Lung (tissue), 11 donors: ENCODE measurements at regions not wholly inside any gene's neighbourhood (a gene's known extent, or its start where the extent isn't known, plus 50 kb on each side); places are given as distances from the start of the nearest gene placed in this dataset.

Experiments
- ATAC-seq: fragments of 200-7000 bp; cut with Tn5 transposase; one replicate; pipeline ENCODE4 v1.9.1; 2020; ENCODE audit warnings: moderate number of reproducible peaks; ENCODE audit not compliant: insufficient read depth, low FRiP score
- DNase-seq, 3 donors: peaks; one replicate each; pipeline ENCODE4 v3.0.0-alpha.2; 2013 to 2017
- H3K27ac ChIP-seq, 2 donors: one replicate each; pipeline ENCODE4 v1.5.1; 2013; ENCODE audit warnings: mild to moderate bottlenecking in 2 of 2, moderate library complexity in 2 of 2, control low read depth in 1 of 2, inconsistent platforms in 1 of 2, low read depth in 1 of 2, low read length in 1 of 2
- H3K27me3 ChIP-seq, 3 donors: one replicate each; pipeline ENCODE4 v1.5.1; 2013; ENCODE audit warnings: low read length in 2 of 3; ENCODE audit not compliant: control insufficient read depth in 3 of 3, insufficient read depth in 3 of 3
- H3K36me3 ChIP-seq, 4 donors: one replicate each; pipeline ENCODE4 v1.5.1; 2013; ENCODE audit warnings: low read length in 4 of 4, mild to moderate bottlenecking in 1 of 4, moderate library complexity in 1 of 4; ENCODE audit not compliant: control insufficient read depth in 4 of 4, insufficient read depth in 4 of 4
- H3K4me1 ChIP-seq, 5 donors: one replicate each; pipeline ENCODE4 v1.5.1; 2013; ENCODE audit warnings: low read length in 5 of 5, mild to moderate bottlenecking in 2 of 5, moderate library complexity in 1 of 5; ENCODE audit not compliant: control insufficient read depth in 5 of 5, insufficient read depth in 5 of 5
- H3K4me3 ChIP-seq: one replicate; pipeline ENCODE4 v1.5.1; 2013; ENCODE audit warnings: mild to moderate bottlenecking, control low read depth, moderate library complexity
- H3K9ac ChIP-seq, 2 donors: one replicate each; pipeline ENCODE4 v1.5.1; 2013; ENCODE audit warnings: low read length in 2 of 2, control low read depth in 1 of 2; ENCODE audit not compliant: insufficient read depth in 1 of 2
- H3K9me3 ChIP-seq, 4 donors: one replicate each; pipeline ENCODE4 v1.5.1; 2013; ENCODE audit warnings: low read length in 3 of 4, mild to moderate bottlenecking in 1 of 4, moderate library complexity in 1 of 4; ENCODE audit not compliant: control insufficient read depth in 4 of 4, insufficient read depth in 3 of 4
- CTCF ChIP-seq: IDR thresholded peaks from 2 replicates; pipeline ENCODE4 v1.5.1; 2012; ENCODE audit warnings: mild to moderate bottlenecking; ENCODE audit errors: control extremely low read depth, extremely low read depth
- WGBS, 2 donors: extraction: QIAGEN DNeasy Blood & Tissue Kit; methylation state at CpG; one replicate each; pipeline ENCODE4 v1.1.7; 2013; 5-methylcytosine and 5-hydroxymethylcytosine counted together
- donor health status: control.
- donor health status: control.
- donor health status: Bipolar disorder and iron deficiency.
- donor health status: healthy.
- donor health status: DM: yes; HTN: yes; CAD: no.

DNA sequence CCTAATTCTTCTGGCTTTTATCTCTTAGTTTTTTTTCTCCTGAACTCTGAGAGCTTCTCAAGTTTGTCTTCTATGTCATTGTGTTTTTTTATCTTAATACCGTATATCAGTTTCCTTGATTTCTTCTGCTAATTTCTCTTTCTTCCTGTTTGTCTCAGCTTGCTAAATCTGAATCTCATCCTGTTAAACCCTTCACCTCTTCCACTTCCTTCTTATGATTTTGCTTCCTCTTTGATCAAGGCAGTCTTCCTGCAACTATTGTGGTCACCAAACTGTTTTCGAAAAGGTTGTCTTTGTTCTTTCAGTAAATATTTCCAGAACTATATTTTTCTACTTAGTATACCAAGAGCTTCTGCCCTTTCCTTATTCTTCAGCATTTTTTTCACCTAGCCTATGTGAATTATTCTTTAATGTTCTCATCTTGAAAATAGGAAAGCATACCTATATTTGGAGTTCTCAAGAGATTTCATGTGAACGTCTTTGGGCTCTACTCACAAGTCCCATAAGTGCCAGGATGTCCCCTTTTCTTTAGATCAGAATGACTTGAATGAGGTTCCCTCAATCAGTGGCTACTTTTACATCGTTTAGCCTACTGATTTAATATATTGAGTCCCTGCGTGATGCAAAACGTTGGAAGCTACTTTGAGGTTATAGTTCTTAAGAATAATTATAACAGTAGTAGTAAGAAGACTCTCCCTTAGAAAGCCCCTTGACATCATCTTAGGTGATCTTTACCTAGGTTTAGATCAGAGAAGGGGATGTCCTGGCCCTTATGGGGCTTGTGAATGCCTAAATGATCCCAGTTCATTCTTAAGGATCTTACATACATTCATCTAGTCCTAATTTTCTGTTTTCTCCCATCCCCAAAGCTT lies 415.4 kb upstream of the AUTS2 start:
- H3K36me3 ChIP-seq, result no peaks in the 10 kb centered on the region
- ATAC-seq, result no peak
- H3K9ac ChIP-seq, result no peak overlapping the region
- peaks cover 0 to 7% (median 0%) of the 10 kb centered on the region in 3 donors for H3K27me3 ChIP-seq
- no peak for DNase-seq
- H3K9me3 ChIP-seq, result peaks cover 0 to 3% (median 1%) of the 10 kb centered on the region in 4 donors
- TF ChIP-seq CTCF, result no peak
- no peak overlapping the region for H3K27ac ChIP-seq
- no peak overlapping the region for H3K4me3 ChIP-seq
- 56 to 63% methylated on average over 6 of the region's 6 CpGs for WGBS, 2 donors
- H3K4me1 ChIP-seq, result peaks cover 0 to 3% (median 0%) of the 10 kb centered on the region in 5 donors

DNA sequence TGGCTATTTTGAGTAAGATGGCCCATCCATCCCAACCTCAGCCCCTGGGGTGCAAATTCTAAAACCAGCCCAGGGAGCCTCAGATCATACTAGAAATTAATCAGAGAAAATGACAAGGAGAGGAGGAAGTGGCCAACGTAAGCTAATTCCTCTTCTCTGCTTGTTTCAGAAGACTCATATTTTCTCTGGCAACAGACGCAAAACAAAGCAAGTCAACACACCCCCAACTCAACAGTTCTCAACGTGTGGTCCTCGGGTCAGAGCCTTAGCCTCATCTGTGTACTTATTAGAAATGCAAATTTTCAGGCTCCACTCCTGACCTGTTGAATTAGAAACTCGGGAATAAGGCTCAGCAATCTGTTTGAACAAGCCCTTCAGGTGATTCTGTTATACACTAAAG lies 413.9 kb upstream of the AUTS2 start:
- H3K27ac ChIP-seq, result no peak overlapping the region
- no peak overlapping the region for H3K9ac ChIP-seq
- WGBS, 2 donors, result 23 to 24% methylated on average over 5 of the region's 5 CpGs
- no peaks in the 10 kb centered on the region for H3K36me3 ChIP-seq
- DNase-seq (no peak), ATAC-seq (no peak)
- H3K4me1 ChIP-seq, result no peaks in the 10 kb centered on the region
- no peak overlapping the region for H3K4me3 ChIP-seq
- H3K9me3 ChIP-seq, result peaks cover 0 to 3% (median 1%) of the 10 kb centered on the region in 4 donors
- TF ChIP-seq CTCF, result no peak
- peaks cover 0 to 7% (median 0%) of the 10 kb centered on the region in 3 donors for H3K27me3 ChIP-seq

- no peak for TF ChIP-seq CTCF
- no peaks in the 10 kb centered on the region for H3K36me3 ChIP-seq
- ATAC-seq, result no peak
These were observed 413.1 kb upstream of the AUTS2 start for GRCh38 chr7:69185170-69185569.

More at GRCh38 chr7:69185170-69185569, 413.1 kb upstream of the AUTS2 start:
- 95 to 96% methylated on average over 5 of the region's 5 CpGs for WGBS, 2 donors
- no peak for DNase-seq
- H3K27me3 ChIP-seq, result peaks cover 0 to under 1% (median 0%) of the 10 kb centered on the region in 3 donors
- no peak overlapping the region for H3K4me3 ChIP-seq
- H3K27ac ChIP-seq, result no peak overlapping the region
- peaks cover 0 to 2% (median 0%) of the 10 kb centered on the region in 5 donors for H3K4me1 ChIP-seq
- H3K9ac ChIP-seq, result no peak overlapping the region
- peaks cover 0 to 3% (median 1%) of the 10 kb centered on the region in 4 donors for H3K9me3 ChIP-seq
